GM12864 (cell line): ENCODE measurements at regions not wholly inside any gene's neighbourhood (a gene's known extent, or its start where the extent isn't known, plus 50 kb on each side); places are given as distances from the start of the nearest gene placed in this dataset.
A peak's percentile ranks its signal among the peaks of the same experiment; 100 is the strongest.

ENCODE experiments used
- DNase-seq: peaks from one replicate; pipeline ENCODE4 v3.0.0-alpha.2; 2011; ENCODE audit warnings: low read depth
- H3K4me3 ChIP-seq: 2 replicates; pipeline ENCODE4 v1.5.1; 2011; ENCODE audit warnings: mild to moderate bottlenecking, low read depth, low read length, control low read depth
- TF ChIP-seq, protein P1 (sequence below): IDR thresholded peaks from 2 replicates; pipeline ENCODE4 v1.5.1; 2011; ENCODE audit warnings: low read depth, mild to moderate bottlenecking, moderate library complexity, low read length, control low read depth, inconsistent platforms; ENCODE audit errors: missing control alignments

DNA sequence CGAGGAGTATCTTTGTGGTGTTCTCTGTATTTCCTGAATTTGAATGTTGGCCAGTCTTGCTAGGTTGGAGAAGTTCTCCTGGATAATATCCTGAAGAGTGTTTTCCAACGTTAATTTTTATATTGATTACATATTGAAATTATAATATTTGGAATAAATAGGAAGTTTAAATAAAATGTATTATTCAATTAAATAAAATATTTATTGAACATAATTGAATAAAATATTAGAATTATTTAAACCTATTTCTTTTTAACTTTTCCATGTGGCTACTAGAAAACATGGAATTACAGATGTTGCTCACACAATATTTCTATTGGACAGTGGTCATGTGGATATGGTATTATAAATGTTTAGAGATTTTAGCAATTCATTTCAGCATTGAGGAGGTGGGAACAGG, 170.8 kb upstream of the FST start:
- TF ChIP-seq, protein P1, sequence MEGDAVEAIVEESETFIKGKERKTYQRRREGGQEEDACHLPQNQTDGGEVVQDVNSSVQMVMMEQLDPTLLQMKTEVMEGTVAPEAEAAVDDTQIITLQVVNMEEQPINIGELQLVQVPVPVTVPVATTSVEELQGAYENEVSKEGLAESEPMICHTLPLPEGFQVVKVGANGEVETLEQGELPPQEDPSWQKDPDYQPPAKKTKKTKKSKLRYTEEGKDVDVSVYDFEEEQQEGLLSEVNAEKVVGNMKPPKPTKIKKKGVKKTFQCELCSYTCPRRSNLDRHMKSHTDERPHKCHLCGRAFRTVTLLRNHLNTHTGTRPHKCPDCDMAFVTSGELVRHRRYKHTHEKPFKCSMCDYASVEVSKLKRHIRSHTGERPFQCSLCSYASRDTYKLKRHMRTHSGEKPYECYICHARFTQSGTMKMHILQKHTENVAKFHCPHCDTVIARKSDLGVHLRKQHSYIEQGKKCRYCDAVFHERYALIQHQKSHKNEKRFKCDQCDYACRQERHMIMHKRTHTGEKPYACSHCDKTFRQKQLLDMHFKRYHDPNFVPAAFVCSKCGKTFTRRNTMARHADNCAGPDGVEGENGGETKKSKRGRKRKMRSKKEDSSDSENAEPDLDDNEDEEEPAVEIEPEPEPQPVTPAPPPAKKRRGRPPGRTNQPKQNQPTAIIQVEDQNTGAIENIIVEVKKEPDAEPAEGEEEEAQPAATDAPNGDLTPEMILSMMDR, result no peak
- DNase-seq, result no peak
- no peak overlapping the region for H3K4me3 ChIP-seq

DNA sequence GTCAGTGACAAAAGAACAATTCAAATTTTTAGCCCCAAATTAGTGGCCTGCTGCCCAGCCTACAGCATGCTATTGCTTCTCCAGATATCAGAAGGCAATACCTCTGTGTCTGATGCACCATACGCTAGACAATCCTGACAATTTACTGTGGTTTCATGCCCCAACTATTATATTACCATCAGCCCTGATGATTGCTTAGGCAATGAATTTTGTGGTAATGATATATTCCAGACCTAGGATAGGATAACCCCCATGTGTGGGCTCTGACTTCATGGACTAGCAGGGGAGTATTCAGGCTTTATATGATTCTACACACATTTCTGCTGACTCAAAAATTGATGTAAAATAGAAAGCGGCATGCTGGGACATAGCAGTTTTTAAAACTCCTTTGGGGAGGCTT, 168.7 kb upstream of the FST start:
- DNase-seq, result no peak
- no peak overlapping the region for H3K4me3 ChIP-seq
- TF ChIP-seq, protein P1, result no peak

DNA sequence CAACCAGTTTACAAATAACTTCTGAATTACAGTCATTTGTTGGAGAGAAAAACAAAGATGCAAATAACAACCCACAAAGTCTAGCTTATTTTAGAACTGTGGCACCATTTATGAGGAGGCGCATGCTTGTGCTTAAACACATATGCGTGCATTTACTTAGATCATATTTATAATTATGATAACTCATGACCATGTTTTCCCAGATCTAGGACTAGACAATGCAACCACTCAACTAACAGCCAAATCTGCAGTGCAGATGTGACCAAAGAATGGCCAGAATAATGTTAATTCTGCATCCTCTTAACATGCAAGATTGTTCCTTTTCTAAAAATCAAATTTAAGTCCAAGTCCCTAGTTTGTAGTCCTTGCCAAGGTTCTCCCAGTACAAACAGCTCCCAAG, 167.3 kb upstream of the FST start:
- DNase-seq, result no peak
- TF ChIP-seq, protein P1, result no peak
- H3K4me3 ChIP-seq, result no peak overlapping the region

DNA sequence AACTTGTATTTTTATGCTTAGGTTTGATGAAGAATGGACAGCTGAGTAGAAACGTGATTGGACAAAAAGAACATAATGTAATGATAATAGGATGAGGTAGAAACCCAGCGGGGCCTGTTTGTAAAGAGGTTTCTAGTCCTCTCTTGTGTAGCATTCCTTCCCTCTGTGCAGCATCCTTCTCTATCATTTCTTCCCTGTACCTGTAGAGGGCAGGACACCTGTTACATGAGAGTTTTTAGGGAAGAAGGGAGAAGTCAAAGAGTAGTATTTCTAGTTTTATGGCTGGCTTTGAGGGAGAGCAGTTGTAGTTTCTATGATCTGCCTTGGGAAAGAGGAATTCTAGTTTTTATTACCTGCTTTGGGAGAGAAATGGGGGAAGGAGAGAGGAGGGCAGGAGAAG, 162.1 kb upstream of the FST start:
- no peak for DNase-seq
- TF ChIP-seq, protein P1, result peak; percentile 10
- no peak overlapping the region for H3K4me3 ChIP-seq

DNA sequence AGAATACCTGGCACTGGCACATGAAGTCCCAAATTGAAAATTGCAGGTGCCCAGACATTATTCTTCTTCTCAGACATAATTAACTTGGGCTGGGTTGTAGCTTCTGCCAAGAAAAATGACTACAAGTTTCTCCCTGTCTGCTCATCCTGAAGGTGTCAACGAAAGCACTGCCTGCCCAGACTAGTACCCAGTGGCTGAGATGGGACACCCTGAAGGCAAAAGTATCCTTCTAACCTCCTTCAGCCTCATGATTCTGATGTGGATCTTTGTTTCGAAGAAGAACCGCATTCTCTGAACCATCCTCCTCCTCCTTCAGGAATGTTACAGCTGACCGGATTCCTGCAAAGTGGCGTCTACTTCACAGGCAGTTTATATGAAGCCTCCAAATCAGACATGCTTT, 161.1 kb upstream of the FST start:
- no peak for DNase-seq
- TF ChIP-seq, protein P1, result no peak
- H3K4me3 ChIP-seq, result no peak overlapping the region

DNA sequence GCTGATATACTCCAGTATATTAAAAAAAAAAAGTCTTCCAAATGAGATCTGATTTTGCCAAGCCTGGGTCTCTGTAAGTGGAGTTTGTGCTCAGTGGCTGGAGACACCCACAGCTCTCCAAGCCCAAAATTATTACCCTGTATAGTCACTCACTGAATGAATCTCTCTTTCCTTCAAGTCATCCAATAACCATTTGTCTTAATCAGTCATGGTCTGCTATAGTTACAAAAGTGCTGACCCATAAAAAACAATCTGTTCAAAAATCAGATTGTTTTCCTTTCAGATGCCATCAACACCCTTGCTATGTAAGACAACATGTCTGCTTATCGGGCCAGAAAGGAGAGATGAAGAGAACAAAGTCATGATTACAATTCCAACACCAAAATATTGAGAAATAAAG, 159.4 kb upstream of the FST start:
- TF ChIP-seq, protein P1, result no peak
- no peak for DNase-seq
- no peak overlapping the region for H3K4me3 ChIP-seq

DNA sequence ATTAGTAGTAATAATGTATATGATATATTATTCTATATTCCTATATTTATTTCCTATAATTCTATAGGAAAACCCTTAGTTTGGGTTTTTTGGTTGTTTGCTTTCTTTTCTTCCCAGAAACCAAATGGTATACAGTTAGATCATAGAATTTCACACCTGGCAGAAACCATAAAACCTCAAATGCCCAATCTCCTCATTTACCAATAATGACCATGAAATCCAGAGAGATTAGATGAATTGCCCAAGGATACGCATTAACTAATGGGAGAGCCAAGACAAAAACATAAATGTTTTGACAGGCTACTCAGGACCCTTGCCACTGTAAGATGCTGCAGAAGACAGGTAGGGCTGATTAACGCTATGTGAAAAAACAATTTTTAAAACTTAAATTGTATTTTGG, 158.7 kb upstream of the FST start:
- H3K4me3 ChIP-seq, result no peak overlapping the region
- no peak for DNase-seq
- TF ChIP-seq, protein P1, result no peak
